OCI-LY3 (cell line): ENCODE measurements at regions not wholly inside any gene's neighbourhood (a gene's known extent, or its start where the extent isn't known, plus 50 kb on each side); places are given as distances from the start of the nearest gene placed in this dataset.

Experiments
- H2AFZ ChIP-seq: fragments of 200-600, 300-600 bp; shearing (Covaris generic); 2 replicates; pipeline ENCODE4 v1.6.0; 2014; ENCODE audit warnings: antibody characterized with exemption, low read depth, low read length
- H3K27ac ChIP-seq: fragments of 200-600, 300-600 bp; sonication (generic); 2 replicates; pipeline ENCODE4 v1.5.1; 2014; ENCODE audit warnings: mild to moderate bottlenecking, low read length, moderate library complexity, mixed read lengths
- H3K27me3 ChIP-seq: fragments of 200-600, 300-600 bp; sonication (generic); 2 replicates; pipeline ENCODE4 v1.6.1; 2014; ENCODE audit warnings: low read depth, low read length, mixed read lengths
- H3K36me3 ChIP-seq: fragments of 200-600, 300-600 bp; sonication (generic); replicated peaks from 2 replicates; pipeline ENCODE3; 2014; ENCODE audit warnings: low read depth, low read length, mixed read lengths
- H3K4me1 ChIP-seq: fragments of 300-600, 200-600 bp; sonication (generic); 2 replicates; pipeline ENCODE4 v1.6.1; 2014; ENCODE audit warnings: low read length, mixed read lengths
- H3K4me2 ChIP-seq: fragments of 200-600, 300-600 bp; sonication (generic); 2 replicates; pipeline ENCODE4 v1.6.1; 2014; ENCODE audit warnings: low read length, mixed read lengths
- H3K4me3 ChIP-seq: fragments of 300-600, 200-600 bp; sonication (generic); 2 replicates; pipeline ENCODE4 v1.5.1; 2014; ENCODE audit warnings: antibody characterized with exemption, mild to moderate bottlenecking, low read length, moderate library complexity
- H3K79me2 ChIP-seq: fragments of 300-600, 200-600 bp; shearing (Covaris generic); 2 replicates; pipeline ENCODE4 v1.6.1; 2014; ENCODE audit warnings: mild to moderate bottlenecking, low read length, mixed read lengths
- H3K9ac ChIP-seq: fragments of 300-600, 200-600 bp; shearing (Covaris generic); 2 replicates; pipeline ENCODE4 v1.6.0; 2014; ENCODE audit warnings: mild to moderate bottlenecking, low read length, moderate library complexity
- H3K9me3 ChIP-seq: fragments of 200-600, 300-600 bp; shearing (Covaris generic); 2 replicates; pipeline ENCODE4 v1.6.1; 2014; ENCODE audit warnings: low read length, mixed read lengths; ENCODE audit not compliant: insufficient read depth
- H4K20me1 ChIP-seq: fragments of 200-600, 300-600 bp; sonication (generic); 2 replicates; pipeline ENCODE4 v1.6.1; 2016; ENCODE audit warnings: low read length, mixed read lengths; ENCODE audit not compliant: insufficient read depth
- EZH2phosphoT487 ChIP-seq: fragments of 200-600 bp; shearing (Covaris generic); IDR thresholded peaks from 2 replicates; pipeline ENCODE4 v1.6.1; 2018; ENCODE audit warnings: antibody characterized with exemption, mixed run types, low read depth
- TF ChIP-seq, protein P1 (sequence below): fragments of 200-600, 300-600 bp; sonication (generic); IDR thresholded peaks from 2 replicates; pipeline ENCODE4 v1.5.1; 2014; ENCODE audit warnings: antibody characterized with exemption, low read length, low read depth

DNA sequence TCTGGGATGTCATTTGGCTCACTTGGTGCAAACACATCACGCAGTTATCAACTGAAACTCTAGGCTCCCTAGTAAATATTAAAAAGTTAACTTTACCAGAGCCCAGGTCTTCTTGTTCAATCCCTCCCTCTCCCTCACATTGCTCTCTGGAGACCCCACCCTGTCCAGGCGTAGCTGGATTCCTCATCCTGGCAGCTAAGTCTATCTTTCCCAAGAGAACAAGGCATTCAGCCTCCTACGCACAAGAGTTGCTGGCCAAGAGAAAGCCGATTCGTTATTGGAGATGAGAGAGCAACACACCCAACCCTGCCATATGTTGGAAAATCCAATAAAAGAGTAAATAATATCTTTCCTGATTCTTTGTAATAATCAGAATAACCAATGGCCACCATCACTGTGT is 117.9 kb downstream of the SLC30A10 start:
- Histone ChIP-seq H3K4me1 (peaks cover 16% of the 10 kb centered on the region), H4K20me1 (no peaks in the 10 kb centered on the region), H3K4me3 (no peak overlapping the region), H3K9ac (no peak overlapping the region), H3K27ac (no peak overlapping the region), H2AFZ (no peak overlapping the region), H3K27me3 (peaks cover 84% of the 10 kb centered on the region), H3K4me2 (no peak overlapping the region), H3K36me3 (no peaks in the 10 kb centered on the region), H3K9me3 (no peaks in the 10 kb centered on the region), H3K79me2 (no peaks in the 10 kb centered on the region)
- no peak for TF ChIP-seq EZH2phosphoT487
- TF ChIP-seq, protein P1, sequence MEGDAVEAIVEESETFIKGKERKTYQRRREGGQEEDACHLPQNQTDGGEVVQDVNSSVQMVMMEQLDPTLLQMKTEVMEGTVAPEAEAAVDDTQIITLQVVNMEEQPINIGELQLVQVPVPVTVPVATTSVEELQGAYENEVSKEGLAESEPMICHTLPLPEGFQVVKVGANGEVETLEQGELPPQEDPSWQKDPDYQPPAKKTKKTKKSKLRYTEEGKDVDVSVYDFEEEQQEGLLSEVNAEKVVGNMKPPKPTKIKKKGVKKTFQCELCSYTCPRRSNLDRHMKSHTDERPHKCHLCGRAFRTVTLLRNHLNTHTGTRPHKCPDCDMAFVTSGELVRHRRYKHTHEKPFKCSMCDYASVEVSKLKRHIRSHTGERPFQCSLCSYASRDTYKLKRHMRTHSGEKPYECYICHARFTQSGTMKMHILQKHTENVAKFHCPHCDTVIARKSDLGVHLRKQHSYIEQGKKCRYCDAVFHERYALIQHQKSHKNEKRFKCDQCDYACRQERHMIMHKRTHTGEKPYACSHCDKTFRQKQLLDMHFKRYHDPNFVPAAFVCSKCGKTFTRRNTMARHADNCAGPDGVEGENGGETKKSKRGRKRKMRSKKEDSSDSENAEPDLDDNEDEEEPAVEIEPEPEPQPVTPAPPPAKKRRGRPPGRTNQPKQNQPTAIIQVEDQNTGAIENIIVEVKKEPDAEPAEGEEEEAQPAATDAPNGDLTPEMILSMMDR: no peak

DNA sequence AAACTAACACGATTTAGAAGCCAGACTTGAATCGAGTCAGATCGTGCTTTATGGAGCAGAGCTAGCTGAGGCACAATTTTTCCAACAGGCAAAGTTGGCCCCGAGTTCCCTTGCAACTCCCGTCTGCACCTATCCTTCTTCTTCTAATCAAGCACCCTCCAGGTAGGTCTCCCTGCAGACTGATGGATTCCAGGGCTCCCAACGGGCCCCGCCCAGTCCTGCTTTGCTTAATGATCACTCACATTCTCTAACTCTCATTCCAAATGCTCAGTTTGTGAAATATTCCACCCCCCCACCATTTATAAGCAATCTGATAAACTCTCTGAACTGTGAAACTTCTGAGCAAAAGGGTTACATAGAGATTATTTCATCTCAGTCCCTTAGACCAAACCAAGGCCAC is 119.6 kb downstream of the SLC30A10 start:
- Histone ChIP-seq H3K27ac (no peak overlapping the region), H3K4me1 (peaks cover 24% of the 10 kb centered on the region), H3K27me3 (peaks cover 68% of the 10 kb centered on the region), H3K4me3 (no peak overlapping the region), H2AFZ (no peak overlapping the region), H3K79me2 (no peaks in the 10 kb centered on the region), H3K36me3 (no peaks in the 10 kb centered on the region), H3K4me2 (no peak overlapping the region), H3K9me3 (no peaks in the 10 kb centered on the region), H3K9ac (no peak overlapping the region), H4K20me1 (no peaks in the 10 kb centered on the region)
- TF ChIP-seq EZH2phosphoT487: no peak
- TF ChIP-seq, protein P1: no peak

DNA sequence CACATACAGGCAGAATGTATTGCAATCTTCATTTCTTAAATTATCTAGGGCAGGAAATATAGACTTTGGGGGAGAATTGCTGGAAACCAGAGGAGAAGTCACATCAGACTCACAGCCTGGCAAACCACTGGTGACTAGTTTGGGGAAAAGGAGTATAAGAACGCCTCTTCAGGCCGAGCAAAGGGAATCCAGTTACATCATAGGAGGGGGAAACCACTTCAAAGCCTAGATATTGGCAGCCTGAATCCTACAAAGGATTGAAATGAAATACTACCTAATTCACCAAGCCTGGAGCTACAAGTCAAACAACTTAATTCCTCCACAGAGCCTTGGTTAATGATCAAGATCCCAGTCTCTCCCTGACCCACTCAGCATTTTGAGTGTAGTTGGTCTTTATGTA is 121.7 kb downstream of the SLC30A10 start:
- H3K4me3 ChIP-seq: no peak overlapping the region
- TF ChIP-seq EZH2phosphoT487: no peak
- TF ChIP-seq, protein P1: no peak
- peaks cover 48% of the 10 kb centered on the region for H3K27me3 ChIP-seq

DNA sequence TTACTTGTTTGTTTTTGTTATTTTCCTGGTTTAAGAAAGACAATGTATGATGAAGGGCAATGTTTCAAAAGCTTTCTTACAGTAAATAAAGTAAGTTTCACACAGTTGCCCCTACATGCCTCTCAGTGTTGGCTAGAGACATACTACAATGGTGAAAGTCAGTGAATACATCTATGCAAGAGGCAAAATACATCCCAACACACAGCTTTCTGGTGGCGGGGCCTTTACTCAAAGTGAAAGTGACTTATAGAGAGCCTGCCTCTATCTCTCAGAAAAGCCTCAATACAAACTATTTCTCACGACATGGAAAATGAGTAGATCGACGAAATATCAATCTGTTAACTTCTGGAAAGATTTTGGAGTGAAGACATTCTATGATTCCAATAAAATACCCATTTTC is 122.3 kb downstream of the SLC30A10 start:
- peaks cover 15% of the 10 kb centered on the region for H3K4me1 ChIP-seq
- peak overlapping the region; percentile 39 for H3K4me2 ChIP-seq
- H3K36me3 ChIP-seq: no peaks in the 10 kb centered on the region

More for the DNA sequence above, 121.7 kb downstream of the SLC30A10 start:
- Histone ChIP-seq H3K27ac (no peak overlapping the region), H3K4me1 (peaks cover 15% of the 10 kb centered on the region), H4K20me1 (no peaks in the 10 kb centered on the region), H2AFZ (no peak overlapping the region), H3K36me3 (no peaks in the 10 kb centered on the region), H3K9ac (no peak overlapping the region), H3K79me2 (no peaks in the 10 kb centered on the region), H3K4me2 (no peak overlapping the region), H3K9me3 (no peaks in the 10 kb centered on the region)

More for the DNA sequence above, 122.3 kb downstream of the SLC30A10 start:
- H3K4me3 ChIP-seq: no peak overlapping the region
- H3K27me3 ChIP-seq: peaks cover 42% of the 10 kb centered on the region
- no peaks in the 10 kb centered on the region for H4K20me1 ChIP-seq
- H3K27ac ChIP-seq: no peak overlapping the region
- no peaks in the 10 kb centered on the region for H3K79me2 ChIP-seq
- H2AFZ ChIP-seq: no peak overlapping the region
- TF ChIP-seq EZH2phosphoT487: no peak
- TF ChIP-seq, protein P1: no peak
- H3K9ac ChIP-seq: no peak overlapping the region
- H3K9me3 ChIP-seq: no peaks in the 10 kb centered on the region
